HEK293T (cell line): ENCODE measurements at regions not wholly inside any gene's neighbourhood (a gene's known extent, or its start where the extent isn't known, plus 50 kb on each side); places are given as distances from the start of the nearest gene placed in this dataset.

Source experiments
- CTCF ChIA-PET: fragments of 350-600 bp; formaldehyde crosslinking; extraction: SDS; loops from one replicate; lab custom pipeline; 2021; ENCODE audit warnings: antibody characterized with exemption, inconsistent platforms; lab: Yijun Ruan, JAX
- POLR2A ChIA-PET: fragments of 350-600 bp; formaldehyde crosslinking; extraction: SDS; loops from one replicate; lab custom pipeline; 2020; ENCODE audit warnings: antibody characterized with exemption, inconsistent platforms; lab: Yijun Ruan, JAX
- DNase-seq: peaks from one replicate; pipeline ENCODE4 v3.0.0; 2012; ENCODE audit warnings: mixed read lengths; ENCODE audit errors: extremely low spot score
- ARNT ChIP-seq: fragments of 450-650 bp; IDR thresholded peaks from 2 replicates; pipeline ENCODE4 v1.6.1; 2017; ENCODE audit warnings: mild to moderate bottlenecking
- BHLHE40 ChIP-seq: fragments of 450-650 bp; IDR thresholded peaks from 2 replicates; pipeline ENCODE4 v1.6.1; 2016; ENCODE audit warnings: mild to moderate bottlenecking, moderate library complexity, borderline replicate concordance
- CTBP1 ChIP-seq: fragments of 450-650 bp; IDR thresholded peaks from 2 replicates; pipeline ENCODE4 v1.6.1; 2016; ENCODE audit warnings: borderline replicate concordance
- ELF4 ChIP-seq: fragments of 450-650 bp; IDR thresholded peaks from 2 replicates; pipeline ENCODE4 v1.6.1; 2017; ENCODE audit warnings: antibody characterized with exemption
- FOXA1 ChIP-seq: fragments of 450-650 bp; IDR thresholded peaks from 2 replicates; pipeline ENCODE4 v1.6.1; 2016; ENCODE audit warnings: mild to moderate bottlenecking
- FOXK2 ChIP-seq: fragments of 450-650 bp; IDR thresholded peaks from 2 replicates; pipeline ENCODE4 v1.6.1; 2016; ENCODE audit warnings: mild to moderate bottlenecking
- FOXM1 ChIP-seq: fragments of 450-650 bp; IDR thresholded peaks from 2 replicates; pipeline ENCODE4 v1.6.1; 2017; ENCODE audit warnings: mild to moderate bottlenecking, borderline replicate concordance
- HDGF ChIP-seq: fragments of 450-650 bp; IDR thresholded peaks from 2 replicates; pipeline ENCODE4 v1.6.1; 2017; ENCODE audit warnings: antibody characterized with exemption, borderline replicate concordance
- L3MBTL2 ChIP-seq: fragments of 450-650 bp; conservative IDR thresholded peaks from 2 replicates; pipeline ENCODE4 v1.6.1; 2016; ENCODE audit warnings: mild to moderate bottlenecking
- LEF1 ChIP-seq: fragments of 450-650 bp; IDR thresholded peaks from 2 replicates; pipeline ENCODE4 v1.6.1; 2017; ENCODE audit warnings: mild to moderate bottlenecking, borderline replicate concordance
- NFRKB ChIP-seq: fragments of 450-650 bp; IDR thresholded peaks from 2 replicates; pipeline ENCODE4 v1.6.1; 2016; ENCODE audit warnings: mild to moderate bottlenecking, moderate library complexity
- SP1 ChIP-seq: fragments of 450-650 bp; IDR thresholded peaks from 2 replicates; pipeline ENCODE4 v1.6.1; 2017
- SUZ12 ChIP-seq: fragments of 450-650 bp; IDR thresholded peaks from 2 replicates; pipeline ENCODE4 v1.6.1; 2016; ENCODE audit warnings: mild to moderate bottlenecking
- TARDBP ChIP-seq: fragments of 450-650 bp; IDR thresholded peaks from 2 replicates; pipeline ENCODE4 v1.6.1; 2016
- ZNF384 ChIP-seq: fragments of 450-650 bp; IDR thresholded peaks from 2 replicates; pipeline ENCODE4 v1.6.1; 2016
- TF ChIP-seq, protein P1 (sequence below): fragments of 450-650 bp; IDR thresholded peaks from 2 replicates; pipeline ENCODE4 v1.6.1; 2016

DNA sequence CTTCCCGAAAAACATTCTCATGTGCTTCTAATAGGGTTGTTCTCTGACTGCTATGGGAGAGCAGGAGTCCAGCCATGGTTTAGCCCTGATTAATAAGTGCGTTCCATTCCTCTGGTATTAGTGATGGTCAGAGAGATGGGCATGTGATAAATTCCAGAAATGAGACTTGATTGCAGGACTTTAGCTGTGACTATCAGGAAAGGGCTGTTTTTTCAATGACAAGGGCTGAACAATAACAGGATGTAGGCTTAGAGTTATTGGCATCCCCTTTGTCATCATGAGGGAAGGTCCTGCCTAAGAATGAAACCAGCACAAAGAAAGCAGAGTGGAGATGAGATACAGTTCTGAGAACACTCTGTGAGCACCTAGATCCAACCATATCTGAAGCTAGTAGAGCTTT lies 494.6 kb downstream of the MIAT start:
- ChIA-PET POLR2A (no interaction called here), CTCF (interaction anchor here (0.7 to 1.4 kb wide), 2 partner anchors 9 to 27 kb away, joined by 4 read pairs; no protein-coding TSS in a partner anchor)
- no peak for TF ChIP-seq BHLHE40
- TF ChIP-seq CTBP1: no peak
- no peak for TF ChIP-seq ELF4
- no peak for TF ChIP-seq HDGF
- no peak for TF ChIP-seq NFRKB
- TF ChIP-seq ARNT: no peak
- no peak for TF ChIP-seq ZNF384
- no peak for TF ChIP-seq TARDBP
- no peak for TF ChIP-seq FOXM1
- no peak for TF ChIP-seq L3MBTL2
- no peak for TF ChIP-seq FOXA1
- TF ChIP-seq, protein P1, sequence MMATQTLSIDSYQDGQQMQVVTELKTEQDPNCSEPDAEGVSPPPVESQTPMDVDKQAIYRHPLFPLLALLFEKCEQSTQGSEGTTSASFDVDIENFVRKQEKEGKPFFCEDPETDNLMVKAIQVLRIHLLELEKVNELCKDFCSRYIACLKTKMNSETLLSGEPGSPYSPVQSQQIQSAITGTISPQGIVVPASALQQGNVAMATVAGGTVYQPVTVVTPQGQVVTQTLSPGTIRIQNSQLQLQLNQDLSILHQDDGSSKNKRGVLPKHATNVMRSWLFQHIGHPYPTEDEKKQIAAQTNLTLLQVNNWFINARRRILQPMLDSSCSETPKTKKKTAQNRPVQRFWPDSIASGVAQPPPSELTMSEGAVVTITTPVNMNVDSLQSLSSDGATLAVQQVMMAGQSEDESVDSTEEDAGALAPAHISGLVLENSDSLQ: no peak
- no peak for TF ChIP-seq LEF1
- no peak for TF ChIP-seq SUZ12
- TF ChIP-seq FOXK2: no peak
- no peak for TF ChIP-seq SP1
- no peak for DNase-seq

DNA sequence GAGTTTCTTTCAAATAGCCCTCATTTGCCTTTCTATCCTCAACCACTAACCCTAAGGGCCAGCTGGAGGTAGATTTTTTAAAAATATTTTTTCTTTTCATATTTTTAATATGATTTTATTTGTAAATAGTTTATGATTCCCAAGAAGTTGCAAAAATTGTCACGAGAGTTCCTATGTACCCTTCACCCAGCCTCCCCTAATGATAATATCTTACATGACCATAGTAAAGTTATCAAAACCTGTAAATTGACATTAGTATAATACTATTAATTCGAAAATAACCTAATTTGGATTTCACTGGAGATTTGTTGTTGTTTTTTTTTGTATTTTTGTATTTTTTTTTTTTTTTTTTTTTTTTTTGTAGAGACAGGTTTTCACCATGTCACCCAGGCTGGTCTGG lies 495.5 kb downstream of the MIAT start:
- CTCF ChIA-PET: no interaction called here
- POLR2A ChIA-PET: no interaction called here
- no peak for TF ChIP-seq FOXM1
- no peak for TF ChIP-seq L3MBTL2
- no peak for TF ChIP-seq FOXK2
- no peak for TF ChIP-seq SUZ12
- no peak for TF ChIP-seq LEF1
- TF ChIP-seq SP1: no peak
- no peak for TF ChIP-seq CTBP1
- no peak for TF ChIP-seq HDGF
- no peak for TF ChIP-seq NFRKB
- no peak for TF ChIP-seq ELF4
- DNase-seq: no peak

DNA sequence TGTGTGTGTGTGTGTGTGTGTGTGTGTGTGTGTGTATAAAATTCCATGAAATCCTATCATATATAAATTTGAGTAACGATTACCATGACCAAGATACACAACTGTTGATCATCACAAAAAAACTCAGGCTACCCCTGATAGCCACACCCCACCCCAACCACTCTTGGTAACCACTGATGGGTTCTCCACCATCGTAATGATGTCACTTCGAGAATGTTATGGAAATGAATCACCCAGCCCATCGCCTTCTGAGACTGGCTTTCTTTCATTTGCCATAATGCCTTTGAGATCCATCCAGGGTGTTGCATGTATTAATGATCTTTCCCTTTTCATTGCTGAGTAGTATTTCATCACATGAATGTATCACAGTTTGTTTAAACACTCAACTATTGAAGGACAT lies 496.0 kb downstream of the MIAT start:
- TF ChIP-seq HDGF: no peak
- no peak for TF ChIP-seq ZNF384
- TF ChIP-seq SUZ12: no peak
- no peak for TF ChIP-seq L3MBTL2
- no peak for TF ChIP-seq TARDBP
- no peak for TF ChIP-seq LEF1
- no peak for TF ChIP-seq ELF4
- TF ChIP-seq NFRKB: no peak
- TF ChIP-seq FOXM1: no peak
- no peak for TF ChIP-seq FOXA1
- no peak for TF ChIP-seq CTBP1
- no peak for TF ChIP-seq SP1
- no peak for TF ChIP-seq BHLHE40
- ChIA-PET CTCF (no interaction called here), POLR2A (no interaction called here)
- DNase-seq: no peak

DNA sequence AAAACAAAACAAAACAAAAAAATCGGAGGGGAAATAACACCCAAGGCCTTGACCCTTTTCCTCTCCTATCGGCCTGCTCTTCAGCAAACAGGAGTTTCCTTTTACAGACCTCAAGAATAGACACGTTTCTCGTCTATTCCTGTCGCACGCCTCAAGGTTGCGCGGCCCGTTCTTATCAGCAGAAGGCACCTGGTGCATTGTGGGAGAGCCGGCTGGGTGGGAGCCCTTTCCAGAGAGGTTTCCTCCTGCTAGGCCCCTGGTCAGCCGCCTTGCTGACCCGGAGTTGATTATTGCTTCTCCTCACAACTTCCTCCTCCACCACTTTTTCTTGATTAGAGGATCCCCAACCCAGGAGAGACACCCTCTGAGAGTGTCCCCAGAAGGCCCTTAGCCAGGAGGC lies 497.3 kb downstream of the MIAT start:
- no peak for DNase-seq
- ChIA-PET POLR2A (no interaction called here), CTCF (interaction anchor here (0.7 kb wide), 1 partner anchor 43 kb away, joined by 3 read pairs; no protein-coding TSS in a partner anchor)
- TF ChIP-seq, protein P1: no peak
- no peak for TF ChIP-seq NFRKB

DNA sequence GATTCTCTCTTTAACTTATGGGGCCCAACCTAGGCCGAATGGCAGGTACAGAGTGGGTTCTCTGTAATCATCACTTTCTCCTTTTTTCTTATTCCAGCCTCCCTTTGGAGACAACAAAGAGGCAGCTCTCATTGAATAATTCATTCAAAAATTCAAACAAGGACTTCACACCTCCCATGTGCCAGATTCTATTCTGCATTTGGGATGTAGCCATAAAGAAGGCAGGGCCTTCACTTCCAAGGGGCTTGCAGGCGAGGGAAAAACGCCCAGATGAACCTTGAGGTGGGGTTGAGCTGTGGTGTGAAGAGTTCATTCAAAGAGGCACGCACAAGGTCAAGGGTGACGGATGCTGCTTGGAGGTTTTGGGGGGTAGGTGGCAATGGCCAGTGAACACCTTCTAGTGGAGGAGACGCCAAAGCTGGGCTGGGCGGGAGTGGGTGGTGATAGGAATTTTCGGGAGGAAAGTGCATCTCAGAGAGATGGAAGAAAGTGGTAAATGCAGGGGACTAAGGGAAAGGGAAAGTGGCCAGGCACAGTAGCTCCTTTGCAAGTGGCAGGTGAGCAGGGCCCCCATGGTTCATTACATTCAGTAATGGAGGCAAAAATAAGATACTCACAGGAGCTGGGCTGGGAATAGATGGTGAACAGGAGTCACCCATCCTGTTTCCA lies 499.6 kb downstream of the MIAT start:
- CTCF ChIA-PET: no interaction called here
- no peak for DNase-seq
- TF ChIP-seq FOXM1: no peak
- TF ChIP-seq, protein P1: no peak
- no peak for TF ChIP-seq BHLHE40
- no peak for TF ChIP-seq FOXA1
- TF ChIP-seq L3MBTL2: no peak
- no peak for TF ChIP-seq CTBP1
- TF ChIP-seq NFRKB: no peak
- no peak for TF ChIP-seq SUZ12
- TF ChIP-seq SP1: no peak
- no peak for TF ChIP-seq FOXK2
- TF ChIP-seq LEF1: no peak
- no peak for TF ChIP-seq ARNT
- TF ChIP-seq ZNF384: no peak
- no peak for TF ChIP-seq HDGF
- TF ChIP-seq ELF4: no peak
- TF ChIP-seq TARDBP: no peak
- POLR2A ChIA-PET: no interaction called here

DNA sequence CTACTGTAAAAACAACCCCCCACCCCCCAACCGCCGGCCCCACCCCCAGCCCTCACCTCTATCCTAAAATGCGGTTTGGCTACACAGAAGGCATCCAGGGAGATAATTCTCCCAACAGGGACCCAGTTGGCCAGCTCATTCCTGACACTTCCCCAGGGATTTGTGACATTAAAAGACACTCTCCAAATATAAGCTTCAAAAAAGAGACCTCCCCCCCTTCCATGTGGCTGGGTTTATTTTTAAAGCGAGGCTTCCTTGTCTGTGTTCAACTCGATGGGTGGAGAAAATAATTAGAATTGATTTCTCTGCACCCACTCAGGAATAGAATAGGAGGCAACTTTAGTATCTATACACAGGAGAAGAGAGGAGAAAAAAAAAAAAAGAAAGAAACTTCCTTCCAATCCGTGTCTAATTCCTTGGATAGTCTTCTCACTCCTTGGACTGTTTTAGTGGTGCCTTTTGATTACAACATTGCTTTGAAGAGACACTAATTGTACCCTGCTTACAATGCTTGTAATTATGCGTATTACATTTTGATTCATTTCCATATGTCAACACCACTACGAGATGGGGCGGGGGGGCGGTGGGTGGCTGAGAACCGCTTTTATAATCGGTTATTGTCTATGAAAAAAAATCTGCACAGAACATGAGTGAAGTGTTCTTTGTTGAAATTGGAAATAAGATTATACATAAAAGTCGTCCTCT lies 500.4 kb downstream of the MIAT start:
- TF ChIP-seq ARNT: no peak
- TF ChIP-seq LEF1: no peak
- no peak for TF ChIP-seq ZNF384
- no peak for TF ChIP-seq ELF4
- no peak for TF ChIP-seq FOXM1
- no peak for TF ChIP-seq FOXA1
- POLR2A ChIA-PET: no interaction called here
- no peak for DNase-seq
- CTCF ChIA-PET: no interaction called here
